Lung microvascular endothelial cell (primary cell): ENCODE measurements at regions not wholly inside any gene's neighbourhood (a gene's known extent, or its start where the extent isn't known, plus 50 kb on each side); places are given as distances from the start of the nearest gene placed in this dataset.

Experiments used
- DNase-seq, 2 donors: peaks; one replicate each; pipeline versions ENCODE4 v3.0.0 to v3.0.0-alpha.2; 2010; ENCODE audit warnings: low read depth in 2 of 2

- no peak for DNase-seq
These were observed 57.9 kb upstream of the EXOC6 start for GRCh38 chr10:92790440-92790839.

- no peak for DNase-seq
These were observed 55.7 kb upstream of the EXOC6 start for GRCh38 chr10:92792661-92793060.
